Nephron progenitor cell (in vitro differentiated cells): ENCODE measurements at regions not wholly inside any gene's neighbourhood (a gene's known extent, or its start where the extent isn't known, plus 50 kb on each side); places are given as distances from the start of the nearest gene placed in this dataset.

Experiments used
- DNase-seq: peaks from one replicate; pipeline ENCODE4 v3.0.0; 2021
- H3K27ac Mint-ChIP-seq: 2 replicates; pipeline ENCODE4 v1.8.0; 2021; ENCODE audit warnings: mild to moderate bottlenecking, moderate library complexity, mixed read lengths
- H3K27me3 Mint-ChIP-seq: 2 replicates; pipeline ENCODE4 v1.8.0; 2021; ENCODE audit warnings: mild to moderate bottlenecking, low read depth, mixed read lengths; ENCODE audit not compliant: poor library complexity
- H3K36me3 Mint-ChIP-seq: 2 replicates; pipeline ENCODE4 v1.8.0; 2021; ENCODE audit warnings: low read depth, mixed read lengths
- H3K4me1 Mint-ChIP-seq: 2 replicates; pipeline ENCODE4 v1.8.0; 2021; ENCODE audit warnings: mixed read lengths
- H3K4me3 Mint-ChIP-seq: 2 replicates; pipeline ENCODE4 v1.8.0; 2021; ENCODE audit warnings: mild to moderate bottlenecking, moderate library complexity, mixed read lengths
- H3K9me3 Mint-ChIP-seq: 2 replicates; pipeline ENCODE4 v1.8.0; 2021; ENCODE audit warnings: mild to moderate bottlenecking, moderate library complexity, mixed read lengths
- TF ChIP-seq, protein P1 (sequence below): fragments of 200-600 bp; sonication (generic); IDR thresholded peaks from 2 replicates; pipeline ENCODE4 v1.5.0; 2021; ENCODE audit warnings: antibody characterized with exemption

DNA sequence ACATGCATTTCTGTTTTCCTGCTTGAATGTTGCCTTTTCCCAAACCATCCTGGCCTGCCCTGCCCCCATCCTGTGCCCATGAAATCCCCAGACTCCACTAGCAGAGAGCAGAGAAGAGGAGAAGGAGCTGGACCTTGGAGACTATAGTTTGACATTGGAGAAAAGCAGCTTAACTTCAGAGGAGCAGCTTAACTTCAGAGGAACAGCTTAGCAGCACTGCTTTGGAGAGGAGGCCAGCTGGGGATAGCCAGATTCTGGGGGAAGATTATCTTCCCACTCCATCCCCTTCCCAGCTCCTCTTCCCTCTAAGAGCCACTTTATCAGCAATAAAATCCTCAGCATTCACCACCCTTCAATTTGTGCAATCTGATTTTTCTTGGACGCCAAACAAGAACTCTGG is 443.0 kb downstream of the PCDH10 start:
- Mint-ChIP-seq H3K27me3 (no peaks in the 10 kb centered on the region), H3K27ac (no peak overlapping the region), H3K4me3 (no peak overlapping the region), H3K36me3 (no peaks in the 10 kb centered on the region), H3K4me1 (no peaks in the 10 kb centered on the region), H3K9me3 (no peaks in the 10 kb centered on the region)
- TF ChIP-seq, protein P1, sequence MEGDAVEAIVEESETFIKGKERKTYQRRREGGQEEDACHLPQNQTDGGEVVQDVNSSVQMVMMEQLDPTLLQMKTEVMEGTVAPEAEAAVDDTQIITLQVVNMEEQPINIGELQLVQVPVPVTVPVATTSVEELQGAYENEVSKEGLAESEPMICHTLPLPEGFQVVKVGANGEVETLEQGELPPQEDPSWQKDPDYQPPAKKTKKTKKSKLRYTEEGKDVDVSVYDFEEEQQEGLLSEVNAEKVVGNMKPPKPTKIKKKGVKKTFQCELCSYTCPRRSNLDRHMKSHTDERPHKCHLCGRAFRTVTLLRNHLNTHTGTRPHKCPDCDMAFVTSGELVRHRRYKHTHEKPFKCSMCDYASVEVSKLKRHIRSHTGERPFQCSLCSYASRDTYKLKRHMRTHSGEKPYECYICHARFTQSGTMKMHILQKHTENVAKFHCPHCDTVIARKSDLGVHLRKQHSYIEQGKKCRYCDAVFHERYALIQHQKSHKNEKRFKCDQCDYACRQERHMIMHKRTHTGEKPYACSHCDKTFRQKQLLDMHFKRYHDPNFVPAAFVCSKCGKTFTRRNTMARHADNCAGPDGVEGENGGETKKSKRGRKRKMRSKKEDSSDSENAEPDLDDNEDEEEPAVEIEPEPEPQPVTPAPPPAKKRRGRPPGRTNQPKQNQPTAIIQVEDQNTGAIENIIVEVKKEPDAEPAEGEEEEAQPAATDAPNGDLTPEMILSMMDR = no peak
- DNase-seq = no peak

DNA sequence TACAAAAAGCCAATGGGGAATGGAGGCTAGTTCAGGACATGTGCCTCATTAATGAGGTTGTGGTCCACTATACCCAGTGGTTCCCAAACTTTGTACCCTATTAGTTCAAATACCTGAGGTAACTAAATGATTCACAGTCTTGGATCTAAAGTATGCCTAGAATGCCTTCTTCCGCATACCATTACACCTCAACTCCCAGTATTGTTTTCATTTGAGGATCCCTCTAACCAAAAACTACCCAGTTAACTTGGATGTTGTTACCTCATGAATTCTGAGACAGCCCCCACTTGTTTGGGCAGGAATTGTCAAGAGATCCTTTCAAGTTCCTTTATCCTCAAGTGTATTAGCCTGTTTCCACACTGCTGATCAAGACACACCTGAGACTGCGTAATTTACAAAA is 439.2 kb downstream of the PCDH10 start:
- Mint-ChIP-seq H3K4me3 (no peak overlapping the region), H3K9me3 (no peaks in the 10 kb centered on the region), H3K36me3 (no peaks in the 10 kb centered on the region), H3K27me3 (no peaks in the 10 kb centered on the region), H3K27ac (no peak overlapping the region), H3K4me1 (no peaks in the 10 kb centered on the region)
- TF ChIP-seq, protein P1 = no peak
- DNase-seq = no peak

DNA sequence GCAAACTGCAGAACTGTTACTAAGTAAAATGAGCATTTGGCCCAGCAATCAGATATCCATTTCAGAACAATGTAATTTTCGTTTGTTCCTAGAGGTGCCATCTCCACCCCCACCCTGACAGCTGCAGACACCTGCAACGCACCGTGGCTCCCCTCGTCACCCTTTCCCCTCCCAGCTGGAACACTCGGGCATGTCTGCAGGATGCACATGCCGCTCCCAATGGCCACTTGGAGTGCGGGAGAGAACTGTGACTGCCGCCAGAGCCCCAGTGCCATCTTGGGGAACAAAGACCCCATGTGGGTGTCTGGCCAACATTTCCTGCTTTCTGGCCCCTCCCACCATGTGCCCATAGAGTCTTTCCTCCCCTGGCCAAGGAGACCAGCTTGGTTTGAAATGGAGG is 436.2 kb downstream of the PCDH10 start:
- H3K4me1 Mint-ChIP-seq = no peaks in the 10 kb centered on the region
- no peaks in the 10 kb centered on the region for H3K36me3 Mint-ChIP-seq
- TF ChIP-seq, protein P1 = no peak
- DNase-seq = no peak
- H3K27ac Mint-ChIP-seq = no peak overlapping the region
- no peaks in the 10 kb centered on the region for H3K9me3 Mint-ChIP-seq
- no peak overlapping the region for H3K4me3 Mint-ChIP-seq
- no peaks in the 10 kb centered on the region for H3K27me3 Mint-ChIP-seq

DNA sequence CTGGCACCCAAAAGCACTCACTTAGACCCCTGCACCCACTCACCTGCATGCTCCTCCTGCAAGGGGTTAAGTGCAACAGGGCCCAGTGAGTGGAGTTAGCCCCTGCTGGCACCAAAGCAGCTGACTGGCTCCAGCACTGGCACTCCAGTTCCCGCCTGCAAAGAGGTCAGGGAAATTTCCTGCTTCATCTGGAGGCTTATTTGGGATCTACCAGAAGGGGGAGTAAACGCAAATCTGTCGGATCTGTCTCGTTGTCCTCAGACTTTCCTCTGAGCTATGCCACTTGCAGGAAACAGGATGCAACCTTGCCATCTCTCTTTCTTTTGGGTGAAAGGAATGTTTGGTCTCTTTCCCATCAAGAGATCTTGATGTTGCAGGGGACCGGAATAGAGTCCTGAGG is 435.6 kb downstream of the PCDH10 start:
- Mint-ChIP-seq H3K9me3 (no peaks in the 10 kb centered on the region), H3K27ac (no peak overlapping the region)

DNA sequence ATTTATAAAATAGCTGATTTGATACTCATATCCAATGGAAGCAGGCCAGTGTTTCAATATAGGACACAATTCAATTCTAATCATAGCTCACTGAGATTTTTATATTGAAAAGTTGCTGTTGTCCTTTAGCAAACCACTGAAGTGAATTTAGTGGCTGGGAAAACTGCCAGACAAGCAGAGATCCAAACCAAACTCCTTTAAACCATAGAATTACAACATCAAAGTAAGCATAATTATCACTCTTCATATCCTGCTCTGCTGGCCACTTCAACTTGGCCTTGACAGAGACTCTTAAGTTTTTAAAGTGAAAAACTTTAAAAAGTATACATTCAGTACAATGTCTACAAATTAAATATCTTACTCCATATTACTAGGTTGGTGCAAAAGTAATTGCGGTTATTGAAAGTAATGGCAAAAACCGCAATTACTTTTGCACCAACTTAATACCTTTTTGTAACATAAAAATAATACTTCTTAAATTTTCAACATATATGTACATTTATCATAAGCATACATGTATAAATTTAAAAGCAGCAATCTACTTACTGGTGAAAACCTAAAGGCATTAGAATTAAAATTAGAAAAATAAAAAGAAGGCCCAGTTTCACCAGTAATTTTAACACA is 433.0 kb downstream of the PCDH10 start:
- Mint-ChIP-seq H3K36me3 (no peaks in the 10 kb centered on the region), H3K27ac (no peak overlapping the region), H3K4me1 (no peaks in the 10 kb centered on the region), H3K4me3 (no peak overlapping the region), H3K27me3 (no peaks in the 10 kb centered on the region), H3K9me3 (no peaks in the 10 kb centered on the region)
- TF ChIP-seq, protein P1 = no peak
- DNase-seq = no peak

More for the DNA sequence above, 435.6 kb downstream of the PCDH10 start:
- TF ChIP-seq, protein P1 = no peak
- Mint-ChIP-seq H3K27me3 (no peaks in the 10 kb centered on the region), H3K4me1 (no peaks in the 10 kb centered on the region), H3K4me3 (no peak overlapping the region), H3K36me3 (no peaks in the 10 kb centered on the region)
- no peak for DNase-seq

DNA sequence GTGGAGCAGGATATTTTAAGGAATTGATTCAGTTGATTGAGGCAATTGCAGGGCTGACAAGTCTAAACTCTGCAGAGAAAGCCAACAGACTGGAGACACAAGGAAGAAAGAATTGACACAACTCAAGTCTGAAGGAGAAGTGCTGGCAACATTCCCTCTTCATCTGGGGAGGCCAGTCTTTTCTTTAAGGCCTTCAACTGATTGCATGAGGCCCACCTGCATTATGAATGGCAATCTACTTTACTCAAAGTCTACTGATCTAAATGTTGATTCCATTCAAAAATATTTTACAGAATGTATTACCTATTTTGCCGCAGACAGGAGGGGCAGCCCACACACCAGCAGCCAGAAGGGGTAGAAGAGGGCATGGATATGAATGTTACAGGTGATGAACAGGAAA is 425.2 kb downstream of the PCDH10 start:
- Mint-ChIP-seq H3K4me3 (no peak overlapping the region), H3K36me3 (no peaks in the 10 kb centered on the region), H3K9me3 (no peaks in the 10 kb centered on the region), H3K27ac (no peak overlapping the region), H3K4me1 (peaks cover 5% of the 10 kb centered on the region), H3K27me3 (peaks cover 3% of the 10 kb centered on the region)
- TF ChIP-seq, protein P1 = no peak
- DNase-seq = no peak
